HG02678 (cell line): ENCODE measurements at regions not wholly inside any gene's neighbourhood (a gene's known extent, or its start where the extent isn't known, plus 50 kb on each side); places are given as distances from the start of the nearest gene placed in this dataset.
"Not testable (repeated sequence)": the region's sequence is repeated elsewhere in the genome, so short reads cannot be mapped to it uniquely, and the experiment has no call there.

Experiments used
- ATAC-seq: cut with Tn5 transposase; IDR thresholded peaks from one replicate; pipeline ENCODE4 v1.9.1; 2021; ENCODE audit warnings: mild to moderate bottlenecking, moderate library complexity; ENCODE audit not compliant: unreplicated experiment

GRCh38 chr14:100416921-100417860 lies 94.1 kb downstream of the SLC25A47 start:
- ATAC-seq, result no peak

GRCh38 chr14:100419856-100420255 lies 96.7 kb downstream of the SLC25A47 start:
- no peak for ATAC-seq

- no peak for ATAC-seq
These were observed 98.8 kb downstream of the SLC25A47 start for GRCh38 chr14:100421756-100422470.

- no peak for ATAC-seq
These were observed 99.6 kb downstream of the SLC25A47 start for GRCh38 chr14:100422556-100423316.

- ATAC-seq, result no peak
These were observed 100.3 kb downstream of the SLC25A47 start for GRCh38 chr14:100423317-100424010.

GRCh38 chr14:100424504-100425428 lies 101.6 kb downstream of the SLC25A47 start:
- no peak for ATAC-seq

- no peak for ATAC-seq
These were observed 102.3 kb downstream of the SLC25A47 start for GRCh38 chr14:100425429-100425827.

GRCh38 chr14:100426314-100426713 lies 103.2 kb downstream of the SLC25A47 start:
- ATAC-seq, result no peak

GRCh38 chr14:100427166-100427565 lies 104.0 kb downstream of the SLC25A47 start:
- ATAC-seq, result no peak

- ATAC-seq, result no peak
These were observed 105.6 kb downstream of the SLC25A47 start for GRCh38 chr14:100428727-100429126.

- ATAC-seq, result no peak
These were observed 106.4 kb downstream of the SLC25A47 start for GRCh38 chr14:100429537-100429936.

- no peak for ATAC-seq
These were observed 107.4 kb downstream of the SLC25A47 start for GRCh38 chr14:100430571-100430970.

- ATAC-seq, result not testable (repeated sequence)
These were observed 108.3 kb downstream of the SLC25A47 start for GRCh38 chr14:100431461-100431860.

- ATAC-seq, result no peak
These were observed 109.7 kb downstream of the SLC25A47 start for GRCh38 chr14:100432652-100433427.

- ATAC-seq, result no peak
These were observed 110.3 kb downstream of the SLC25A47 start for GRCh38 chr14:100433428-100433814.

- ATAC-seq, result no peak
These were observed 111.0 kb downstream of the SLC25A47 start for GRCh38 chr14:100434033-100434601.

GRCh38 chr14:100434911-100435438 lies 111.8 kb downstream of the SLC25A47 start:
- ATAC-seq, result no peak

GRCh38 chr14:100435459-100435858 lies 112.3 kb downstream of the SLC25A47 start:
- no peak for ATAC-seq
